GM23338 (cell line): ENCODE measurements at regions not wholly inside any gene's neighbourhood (a gene's known extent, or its start where the extent isn't known, plus 50 kb on each side); places are given as distances from the start of the nearest gene placed in this dataset.
"Not testable (repeated sequence)": the region's sequence is repeated elsewhere in the genome, so short reads cannot be mapped to it uniquely, and the experiment has no call there.

Experiments
- ATAC-seq: fragments of 200-7000 bp; cut with Tn5 transposase; 3 replicates; pipeline ENCODE4 v1.9.1; 2020
- DNase-seq: peaks from one replicate; pipeline ENCODE4 v3.0.0-alpha.2; 2015; ENCODE audit warnings: low spot score
- H2AFZ ChIP-seq: fragments of 200-600 bp; sonication (generic); 2 replicates; pipeline ENCODE4 v1.8.0; 2016; ENCODE audit warnings: antibody characterized with exemption, mild to moderate bottlenecking, moderate library complexity
- H3F3A ChIP-seq: fragments of 200-600 bp; sonication (generic); replicated peaks from 2 replicates; pipeline ENCODE4 v1.8.0; 2017; ENCODE audit warnings: antibody characterized with exemption, mixed run types, low read depth
- H3K27ac ChIP-seq: fragments of 200-600 bp; sonication (generic); 2 replicates; pipeline ENCODE4 v1.6.1; 2016; ENCODE audit warnings: low read depth
- H3K27me3 ChIP-seq: fragments of 200-600 bp; sonication (generic); 2 replicates; pipeline ENCODE4 v1.8.0; 2016; ENCODE audit warnings: mild to moderate bottlenecking, mixed run types, moderate library complexity; ENCODE audit not compliant: insufficient read depth
- H3K36me3 ChIP-seq: fragments of 200-600 bp; sonication (generic); 2 replicates; pipeline ENCODE4 v1.8.0; 2016; ENCODE audit warnings: mild to moderate bottlenecking; ENCODE audit not compliant: insufficient read depth
- H3K4me1 ChIP-seq: fragments of 200-600 bp; sonication (generic); 2 replicates; pipeline ENCODE4 v1.8.0; 2016; ENCODE audit warnings: mild to moderate bottlenecking, moderate library complexity; ENCODE audit not compliant: insufficient read depth
- H3K4me2 ChIP-seq: fragments of 200-600 bp; sonication (generic); 2 replicates; pipeline ENCODE4 v1.7.1; 2017; ENCODE audit warnings: mixed run types
- H3K4me3 ChIP-seq: fragments of 200-600 bp; sonication (generic); 2 replicates; pipeline ENCODE4 v1.6.1; 2016; ENCODE audit warnings: mixed run types
- H3K79me2 ChIP-seq: fragments of 200-600 bp; sonication (generic); replicated peaks from 2 replicates; pipeline ENCODE4 v1.8.0; 2017; ENCODE audit warnings: mild to moderate bottlenecking; ENCODE audit not compliant: insufficient read depth
- H3K9me2 ChIP-seq: fragments of 200-600 bp; sonication (generic); 2 replicates; pipeline ENCODE4 v1.8.0; 2017; ENCODE audit not compliant: insufficient read depth
- H4K20me1 ChIP-seq: fragments of 200-600 bp; sonication (generic); replicated peaks from 2 replicates; pipeline ENCODE4 v1.8.0; 2017; ENCODE audit warnings: mild to moderate bottlenecking; ENCODE audit not compliant: insufficient read depth
- H3K27ac Mint-ChIP-seq: 2 replicates; pipeline ENCODE4 v1.8.0; 2020; ENCODE audit warnings: inconsistent platforms, mild to moderate bottlenecking, moderate library complexity, mixed read lengths
- H3K27me3 Mint-ChIP-seq: 3 replicates; pipeline ENCODE4 v1.8.0; 2022; ENCODE audit warnings: low read depth, mild to moderate bottlenecking, moderate library complexity, mixed read lengths, inconsistent platforms; ENCODE audit not compliant: insufficient read depth, poor library complexity
- H3K36me3 Mint-ChIP-seq: 3 replicates; pipeline ENCODE4 v1.8.0; 2021; ENCODE audit warnings: low read depth, mild to moderate bottlenecking, inconsistent platforms, moderate library complexity, mixed read lengths
- H3K4me1 Mint-ChIP-seq: 3 replicates; pipeline ENCODE4 v1.8.0; 2020; ENCODE audit warnings: mild to moderate bottlenecking, inconsistent platforms, mixed read lengths
- H3K4me3 Mint-ChIP-seq: 3 replicates; pipeline ENCODE4 v1.8.0; 2021; ENCODE audit warnings: moderate library complexity, mild to moderate bottlenecking, inconsistent platforms, mixed read lengths
- H3K9me3 Mint-ChIP-seq: 3 replicates; pipeline ENCODE4 v1.8.0; 2020; ENCODE audit warnings: moderate library complexity, mild to moderate bottlenecking, inconsistent platforms, mixed read lengths
- CREB1 ChIP-seq: fragments of 250-450 bp; sonication (Bioruptor Pico); IDR thresholded peaks from 2 replicates; pipeline ENCODE4 v1.5.0; 2020; ENCODE audit warnings: low read depth, mild to moderate bottlenecking, moderate library complexity
- POLR2AphosphoS5 ChIP-seq: IDR thresholded peaks from 2 replicates; pipeline ENCODE4 v1.6.1; 2016; ENCODE audit warnings: antibody characterized with exemption, low read depth
- ZNF114 ChIP-seq: fragments of 250-450 bp; sonication (Bioruptor Pico); IDR thresholded peaks from 2 replicates; pipeline ENCODE4 v1.5.0; 2020; ENCODE audit warnings: mild to moderate bottlenecking, moderate library complexity
- ZNF331 ChIP-seq: fragments of 250-450 bp; sonication (Bioruptor Pico); IDR thresholded peaks from 2 replicates; pipeline ENCODE4 v1.5.0; 2020; ENCODE audit warnings: low read depth, mild to moderate bottlenecking, moderate library complexity
- TF ChIP-seq, protein P1 (sequence below), 2 experiments: fragments of 200-600 bp in 1 of 2; sonication (generic) in 1 of 2; conservative IDR thresholded peaks; 2 replicates each; pipeline versions ENCODE4 v1.5.1 to v1.6.1; 2016 to 2017; ENCODE audit warnings: antibody characterized with exemption in 2 of 2, low read depth in 2 of 2, mild to moderate bottlenecking in 2 of 2, moderate library complexity in 1 of 2
- TF ChIP-seq, protein P2 (sequence below): IDR thresholded peaks from one replicate; pipeline ENCODE4 v1.6.1; 2018; ENCODE audit warnings: antibody characterized with exemption; ENCODE audit not compliant: unreplicated experiment

- H3K4me3 ChIP-seq = no peak overlapping the region
- H4K20me1 ChIP-seq = no peaks in the 10 kb centered on the region
- H3K9me2 ChIP-seq = no peaks in the 10 kb centered on the region
- no peaks in the 10 kb centered on the region for H3K4me1 ChIP-seq
- no peak overlapping the region for H3K4me2 ChIP-seq
- H3K27ac ChIP-seq = no peak overlapping the region
- DNase-seq = peak; percentile 16
- Mint-ChIP-seq H3K27ac (no peak overlapping the region), H3K27me3 (no peaks in the 10 kb centered on the region), H3K9me3 (peaks cover 84% of the 10 kb centered on the region), H3K36me3 (peaks cover 29% of the 10 kb centered on the region), H3K4me3 (no peak overlapping the region), H3K4me1 (no peaks in the 10 kb centered on the region)
- H3F3A ChIP-seq = no peaks in the 10 kb centered on the region
- no peak for TF ChIP-seq CREB1 (CRISPR knock-in tag)
- no peak for TF ChIP-seq ZNF331 (CRISPR knock-in tag)
- TF ChIP-seq, protein P1, sequence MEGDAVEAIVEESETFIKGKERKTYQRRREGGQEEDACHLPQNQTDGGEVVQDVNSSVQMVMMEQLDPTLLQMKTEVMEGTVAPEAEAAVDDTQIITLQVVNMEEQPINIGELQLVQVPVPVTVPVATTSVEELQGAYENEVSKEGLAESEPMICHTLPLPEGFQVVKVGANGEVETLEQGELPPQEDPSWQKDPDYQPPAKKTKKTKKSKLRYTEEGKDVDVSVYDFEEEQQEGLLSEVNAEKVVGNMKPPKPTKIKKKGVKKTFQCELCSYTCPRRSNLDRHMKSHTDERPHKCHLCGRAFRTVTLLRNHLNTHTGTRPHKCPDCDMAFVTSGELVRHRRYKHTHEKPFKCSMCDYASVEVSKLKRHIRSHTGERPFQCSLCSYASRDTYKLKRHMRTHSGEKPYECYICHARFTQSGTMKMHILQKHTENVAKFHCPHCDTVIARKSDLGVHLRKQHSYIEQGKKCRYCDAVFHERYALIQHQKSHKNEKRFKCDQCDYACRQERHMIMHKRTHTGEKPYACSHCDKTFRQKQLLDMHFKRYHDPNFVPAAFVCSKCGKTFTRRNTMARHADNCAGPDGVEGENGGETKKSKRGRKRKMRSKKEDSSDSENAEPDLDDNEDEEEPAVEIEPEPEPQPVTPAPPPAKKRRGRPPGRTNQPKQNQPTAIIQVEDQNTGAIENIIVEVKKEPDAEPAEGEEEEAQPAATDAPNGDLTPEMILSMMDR (conservative IDR thresholded peaks at IDR 0.05; ENCODE audit: low read depth in 2 of 2) = peak; percentile 16 to 36; a peak in 3 of 4 replicates
- no peak for ATAC-seq
- H3K79me2 ChIP-seq = no peaks in the 10 kb centered on the region
- no peaks in the 10 kb centered on the region for H3K27me3 ChIP-seq
- 0 out of 2 replicates have a peak, but pooled peaks cover 3% of the 10 kb centered on the region for H3K36me3 ChIP-seq
- no peak overlapping the region for H2AFZ ChIP-seq
Measured at GRCh38 chr16:35102780-35103403, 1643.5 kb downstream of the TP53TG3F start.

DNA sequence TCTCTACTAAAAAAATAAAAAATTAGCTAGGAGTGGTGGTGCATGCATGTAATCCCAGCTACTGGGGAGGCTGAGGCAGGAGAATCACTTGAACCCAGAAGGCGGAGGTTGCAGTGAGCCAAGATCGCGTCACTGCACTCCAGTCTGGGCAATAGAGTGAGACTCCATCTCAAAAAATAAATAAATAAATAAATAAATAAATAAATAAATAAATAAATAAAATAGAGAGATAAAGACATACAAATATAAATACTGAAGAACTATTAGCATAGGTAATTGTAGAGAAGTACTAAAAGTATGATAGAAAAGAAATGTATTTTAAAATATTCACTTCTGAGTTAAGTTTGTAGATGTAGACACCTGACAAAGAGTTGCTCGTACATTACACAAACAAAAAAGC lies 1652.4 kb downstream of the TP53TG3F start:
- not testable (repeated sequence) for H3K27me3 Mint-ChIP-seq, H3K9me2 ChIP-seq, H3K4me1 Mint-ChIP-seq, ATAC-seq, H3K79me2 ChIP-seq, H3K27ac Mint-ChIP-seq, H3K36me3 ChIP-seq, H4K20me1 ChIP-seq, H3K4me1 ChIP-seq, H3K4me3 Mint-ChIP-seq, H2AFZ ChIP-seq, H3K27ac ChIP-seq, H3F3A ChIP-seq, DNase-seq, H3K27me3 ChIP-seq, H3K4me2 ChIP-seq, H3K4me3 ChIP-seq
- Mint-ChIP-seq H3K9me3 (peaks cover 80% of the 10 kb centered on the region), H3K36me3 (peaks cover 11% of the 10 kb centered on the region; the same call in 2 of the 3 replicates)

DNA sequence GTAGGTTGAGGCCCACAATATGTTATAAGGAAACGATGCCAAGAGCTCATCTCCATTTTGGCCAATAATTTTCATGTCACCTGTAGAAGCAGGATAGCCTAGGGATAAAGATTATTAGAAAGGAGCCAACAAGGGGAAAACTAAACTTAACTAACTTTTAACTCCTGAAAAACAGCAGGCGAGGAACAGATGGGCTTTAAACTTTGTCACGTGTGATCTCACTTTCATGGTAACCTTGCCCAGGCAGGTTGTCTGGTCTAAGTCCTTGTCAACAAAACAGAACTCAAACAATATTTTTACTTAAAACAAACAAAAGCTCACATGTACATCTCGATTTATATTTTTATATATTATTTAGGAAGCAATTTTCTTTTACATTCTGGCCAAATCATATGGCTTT lies 1672.0 kb downstream of the TP53TG3F start:
- Histone ChIP-seq H3K27ac (no peak overlapping the region), H2AFZ (no peak overlapping the region), H3F3A (no peaks in the 10 kb centered on the region), H3K9me2 (no peaks in the 10 kb centered on the region), H3K27me3 (no peaks in the 10 kb centered on the region), H3K36me3 (peaks cover 12% of the 10 kb centered on the region), H3K79me2 (no peaks in the 10 kb centered on the region), H3K4me1 (no peaks in the 10 kb centered on the region), H3K4me2 (no peak overlapping the region), H3K4me3 (no peak overlapping the region), H4K20me1 (no peaks in the 10 kb centered on the region)
- H3K4me3 Mint-ChIP-seq = no peak overlapping the region
- H3K4me1 Mint-ChIP-seq = no peaks in the 10 kb centered on the region
- H3K27me3 Mint-ChIP-seq = no peaks in the 10 kb centered on the region
- no peak for DNase-seq
- H3K36me3 Mint-ChIP-seq = peaks cover 21% of the 10 kb centered on the region
- peaks cover 79% of the 10 kb centered on the region for H3K9me3 Mint-ChIP-seq
- H3K27ac Mint-ChIP-seq = no peak overlapping the region
- no peak for ATAC-seq
- no peak for TF ChIP-seq ZNF114
- TF ChIP-seq, protein P2, sequence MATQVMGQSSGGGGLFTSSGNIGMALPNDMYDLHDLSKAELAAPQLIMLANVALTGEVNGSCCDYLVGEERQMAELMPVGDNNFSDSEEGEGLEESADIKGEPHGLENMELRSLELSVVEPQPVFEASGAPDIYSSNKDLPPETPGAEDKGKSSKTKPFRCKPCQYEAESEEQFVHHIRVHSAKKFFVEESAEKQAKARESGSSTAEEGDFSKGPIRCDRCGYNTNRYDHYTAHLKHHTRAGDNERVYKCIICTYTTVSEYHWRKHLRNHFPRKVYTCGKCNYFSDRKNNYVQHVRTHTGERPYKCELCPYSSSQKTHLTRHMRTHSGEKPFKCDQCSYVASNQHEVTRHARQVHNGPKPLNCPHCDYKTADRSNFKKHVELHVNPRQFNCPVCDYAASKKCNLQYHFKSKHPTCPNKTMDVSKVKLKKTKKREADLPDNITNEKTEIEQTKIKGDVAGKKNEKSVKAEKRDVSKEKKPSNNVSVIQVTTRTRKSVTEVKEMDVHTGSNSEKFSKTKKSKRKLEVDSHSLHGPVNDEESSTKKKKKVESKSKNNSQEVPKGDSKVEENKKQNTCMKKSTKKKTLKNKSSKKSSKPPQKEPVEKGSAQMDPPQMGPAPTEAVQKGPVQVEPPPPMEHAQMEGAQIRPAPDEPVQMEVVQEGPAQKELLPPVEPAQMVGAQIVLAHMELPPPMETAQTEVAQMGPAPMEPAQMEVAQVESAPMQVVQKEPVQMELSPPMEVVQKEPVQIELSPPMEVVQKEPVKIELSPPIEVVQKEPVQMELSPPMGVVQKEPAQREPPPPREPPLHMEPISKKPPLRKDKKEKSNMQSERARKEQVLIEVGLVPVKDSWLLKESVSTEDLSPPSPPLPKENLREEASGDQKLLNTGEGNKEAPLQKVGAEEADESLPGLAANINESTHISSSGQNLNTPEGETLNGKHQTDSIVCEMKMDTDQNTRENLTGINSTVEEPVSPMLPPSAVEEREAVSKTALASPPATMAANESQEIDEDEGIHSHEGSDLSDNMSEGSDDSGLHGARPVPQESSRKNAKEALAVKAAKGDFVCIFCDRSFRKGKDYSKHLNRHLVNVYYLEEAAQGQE = no peak
- no peak for TF ChIP-seq POLR2AphosphoS5
